GM12874 (cell line): ENCODE measurements at regions not wholly inside any gene's neighbourhood (a gene's known extent, or its start where the extent isn't known, plus 50 kb on each side); places are given as distances from the start of the nearest gene placed in this dataset.

Experiments used
- TF ChIP-seq, protein P1 (sequence below): IDR thresholded peaks from 2 replicates; pipeline ENCODE4 v1.5.1; 2011; ENCODE audit warnings: low read depth, mild to moderate bottlenecking, control low read depth, low read length, moderate library complexity; ENCODE audit not compliant: insufficient read depth

DNA sequence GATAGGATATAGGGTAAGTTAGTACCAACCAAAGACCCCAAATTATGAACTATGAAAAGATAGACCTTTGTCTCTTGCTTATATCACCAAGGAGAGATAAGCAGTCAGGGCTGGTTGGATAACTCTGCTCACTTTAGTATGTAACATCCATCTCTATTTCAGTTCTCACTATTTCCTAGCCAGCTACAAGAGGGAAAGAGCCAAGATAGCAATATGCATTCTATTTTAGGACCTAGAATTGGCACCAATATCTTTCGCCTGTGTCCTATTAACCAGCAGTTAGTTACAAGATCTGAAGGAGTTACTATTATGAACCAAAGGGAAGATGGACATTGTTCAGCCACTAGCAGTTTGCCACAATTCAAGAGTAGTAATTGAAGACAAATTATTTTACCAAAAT, 457.5 kb downstream of the NSUN3 start:
- TF ChIP-seq, protein P1, sequence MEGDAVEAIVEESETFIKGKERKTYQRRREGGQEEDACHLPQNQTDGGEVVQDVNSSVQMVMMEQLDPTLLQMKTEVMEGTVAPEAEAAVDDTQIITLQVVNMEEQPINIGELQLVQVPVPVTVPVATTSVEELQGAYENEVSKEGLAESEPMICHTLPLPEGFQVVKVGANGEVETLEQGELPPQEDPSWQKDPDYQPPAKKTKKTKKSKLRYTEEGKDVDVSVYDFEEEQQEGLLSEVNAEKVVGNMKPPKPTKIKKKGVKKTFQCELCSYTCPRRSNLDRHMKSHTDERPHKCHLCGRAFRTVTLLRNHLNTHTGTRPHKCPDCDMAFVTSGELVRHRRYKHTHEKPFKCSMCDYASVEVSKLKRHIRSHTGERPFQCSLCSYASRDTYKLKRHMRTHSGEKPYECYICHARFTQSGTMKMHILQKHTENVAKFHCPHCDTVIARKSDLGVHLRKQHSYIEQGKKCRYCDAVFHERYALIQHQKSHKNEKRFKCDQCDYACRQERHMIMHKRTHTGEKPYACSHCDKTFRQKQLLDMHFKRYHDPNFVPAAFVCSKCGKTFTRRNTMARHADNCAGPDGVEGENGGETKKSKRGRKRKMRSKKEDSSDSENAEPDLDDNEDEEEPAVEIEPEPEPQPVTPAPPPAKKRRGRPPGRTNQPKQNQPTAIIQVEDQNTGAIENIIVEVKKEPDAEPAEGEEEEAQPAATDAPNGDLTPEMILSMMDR: no peak

DNA sequence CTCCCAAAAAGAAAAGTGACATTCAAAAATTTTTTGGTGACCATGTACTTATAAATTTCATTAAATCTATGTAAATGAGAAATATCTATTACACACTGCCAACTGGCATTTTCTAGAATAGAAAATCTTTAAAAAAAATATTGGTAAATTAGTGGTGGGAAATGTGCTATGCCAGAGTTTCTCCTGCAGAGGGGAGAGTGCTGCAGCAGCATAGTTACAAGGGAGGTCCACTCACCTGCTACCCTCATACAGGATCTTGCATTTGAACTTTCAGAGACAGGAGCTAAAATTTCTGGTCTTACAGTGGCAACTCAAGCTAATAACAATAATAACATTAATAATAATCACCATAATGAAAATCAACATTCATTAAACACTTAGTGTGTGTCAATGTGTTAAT, 459.6 kb downstream of the NSUN3 start:
- TF ChIP-seq, protein P1: no peak

GRCh38 chr3:94524102-94524919, 461.4 kb downstream of the NSUN3 start:
- TF ChIP-seq, protein P1: no peak

DNA sequence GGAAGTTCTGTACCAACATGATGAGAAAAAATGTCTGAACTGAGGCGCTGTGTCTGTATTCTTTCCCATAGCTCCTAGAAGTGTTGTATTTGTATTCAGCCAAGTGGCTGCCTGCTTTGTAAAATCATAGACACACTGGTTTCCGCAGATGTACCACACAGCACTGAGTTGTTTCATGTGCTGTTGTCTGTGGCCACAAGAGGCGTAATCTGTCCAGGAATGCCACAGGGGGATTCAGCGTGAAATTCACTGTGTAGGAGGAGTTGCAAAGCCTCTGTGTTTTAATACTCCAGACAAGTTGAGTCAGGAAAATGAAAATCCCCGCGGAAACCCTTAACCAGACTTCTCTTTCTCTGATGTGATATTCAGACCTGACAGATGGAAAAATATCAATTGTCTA, 462.2 kb downstream of the NSUN3 start:
- TF ChIP-seq, protein P1: 0 out of 2 replicates have a peak, but pooled peaks have one; percentile 5

DNA sequence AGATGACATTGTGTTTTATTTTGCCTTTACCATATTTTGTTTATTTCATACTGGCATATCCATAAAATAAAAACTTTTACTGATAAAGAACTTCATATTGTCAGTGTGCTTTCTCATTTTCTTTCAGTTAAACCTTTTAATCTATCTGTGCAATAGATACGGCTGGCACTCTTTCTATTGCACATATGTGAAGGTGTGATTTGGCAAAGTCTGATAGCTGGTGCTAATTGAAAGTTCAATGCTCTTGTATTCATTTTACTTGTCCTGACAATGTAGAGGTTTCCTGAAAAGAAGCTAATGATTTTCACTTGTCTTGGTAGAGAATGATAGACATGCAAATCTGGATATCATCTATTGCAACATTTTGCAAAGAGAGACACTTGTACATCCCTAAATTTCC, 467.0 kb downstream of the NSUN3 start:
- TF ChIP-seq, protein P1: no peak

DNA sequence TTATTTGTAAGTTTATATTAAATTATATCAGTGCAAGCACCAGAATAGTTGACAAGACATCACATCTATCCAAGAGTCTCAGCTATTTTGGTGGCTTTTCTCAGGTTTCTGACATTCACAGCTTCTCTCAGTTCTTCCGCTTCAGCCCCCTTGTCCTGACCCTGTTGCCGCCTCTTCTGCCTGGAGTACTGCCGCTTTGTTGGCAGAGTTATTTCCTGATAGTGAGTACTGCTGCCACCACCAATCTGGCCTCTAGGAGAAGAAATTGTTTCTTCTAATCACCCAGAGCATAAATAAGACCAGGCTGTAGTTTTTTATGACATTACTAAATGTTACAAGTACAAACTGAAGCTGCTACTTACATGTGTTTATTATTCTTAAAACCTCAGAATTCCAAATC, 470.1 kb downstream of the NSUN3 start:
- TF ChIP-seq, protein P1: no peak

DNA sequence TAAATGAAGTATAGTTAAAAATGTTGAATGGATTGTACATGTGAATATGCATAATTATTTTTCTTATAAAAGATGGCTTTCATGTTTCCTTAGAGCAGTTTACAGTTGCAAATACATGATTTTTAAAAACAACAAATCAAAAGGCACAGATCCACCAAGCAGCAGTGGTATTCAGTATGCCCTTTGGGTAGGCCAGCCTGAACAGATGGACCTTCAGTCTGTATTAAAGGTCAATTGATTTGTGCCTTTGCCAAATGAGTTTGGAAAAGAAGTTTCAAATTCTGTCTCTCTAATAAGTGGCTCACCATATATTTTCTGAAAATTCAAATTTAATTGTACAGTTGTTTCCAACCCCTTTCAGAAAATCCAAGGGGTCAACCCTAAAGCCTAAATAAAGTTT, 477.1 kb downstream of the NSUN3 start:
- TF ChIP-seq, protein P1: no peak
